ENCODE measurements at regions not wholly inside any gene's neighbourhood (a gene's known extent, or its start where the extent isn't known, plus 50 kb on each side); places are given as distances from the start of the nearest gene placed in this dataset.

- no peak for TF ChIP-seq POLR2AphosphoS5 (IDR thresholded peaks at IDR 0.05; ENCODE audit: borderline replicate concordance, low read depth, low read length)
- no peak for TF ChIP-seq EZH2 (IDR thresholded peaks at IDR 0.05)
- no peak for TF ChIP-seq FOXP2 (optimal IDR thresholded peaks at IDR 0.05; ENCODE audit: control extremely low read depth, extremely low read length, insufficient read depth)
Measured at GRCh38 chr13:76189882-76190519, 553.9 kb downstream of the LMO7 start.
